Fibroblast of villous mesenchyme (primary cell): ENCODE measurements at regions not wholly inside any gene's neighbourhood (a gene's known extent, or its start where the extent isn't known, plus 50 kb on each side); places are given as distances from the start of the nearest gene placed in this dataset.
"Not testable (repeated sequence)": the region's sequence is repeated elsewhere in the genome, so short reads cannot be mapped to it uniquely, and the experiment has no call there.

Source experiments
- DNase-seq: peaks from one replicate; pipeline ENCODE4 v3.0.0-alpha.2; 2010; ENCODE audit warnings: low read depth
- H3K4me3 ChIP-seq: 2 replicates; pipeline ENCODE4 v1.5.1; 2011; ENCODE audit warnings: low read depth, mild to moderate bottlenecking, low read length
- CTCF ChIP-seq: IDR thresholded peaks from 2 replicates; pipeline ENCODE4 v1.5.1; 2012; ENCODE audit warnings: low read depth, mild to moderate bottlenecking, low read length; ENCODE audit not compliant: insufficient read depth

- TF ChIP-seq CTCF, result no peak
- no peak overlapping the region for H3K4me3 ChIP-seq
- DNase-seq, result no peak
Measured at GRCh38 chr12:131202592-131203378, 249.1 kb downstream of the ADGRD1 start.

- no peak for DNase-seq
- H3K4me3 ChIP-seq, result no peak overlapping the region
- no peak for TF ChIP-seq CTCF
Measured at GRCh38 chr12:131203666-131204415, 250.1 kb downstream of the ADGRD1 start.

GRCh38 chr12:131204416-131205274, 250.9 kb downstream of the ADGRD1 start:
- H3K4me3 ChIP-seq, result no peak overlapping the region
- TF ChIP-seq CTCF, result no peak
- no peak for DNase-seq

GRCh38 chr12:131205275-131205933, 251.7 kb downstream of the ADGRD1 start:
- not testable (repeated sequence) for H3K4me3 ChIP-seq, DNase-seq

- not testable (repeated sequence) for DNase-seq, H3K4me3 ChIP-seq
Measured at GRCh38 chr12:131206630-131207299, 253.1 kb downstream of the ADGRD1 start.

- not testable (repeated sequence) for DNase-seq, H3K4me3 ChIP-seq
Measured at GRCh38 chr12:131207300-131207660, 253.6 kb downstream of the ADGRD1 start.

- not testable (repeated sequence) for H3K4me3 ChIP-seq, DNase-seq
Measured at GRCh38 chr12:131207841-131208240, 254.1 kb downstream of the ADGRD1 start.

- DNase-seq, result no peak
- TF ChIP-seq CTCF, result no peak
- H3K4me3 ChIP-seq, result no peak overlapping the region
Measured at GRCh38 chr12:131208425-131208824, 254.7 kb downstream of the ADGRD1 start.
